ENCODE measurements at regions not wholly inside any gene's neighbourhood (a gene's known extent, or its start where the extent isn't known, plus 50 kb on each side); places are given as distances from the start of the nearest gene placed in this dataset.

DNA sequence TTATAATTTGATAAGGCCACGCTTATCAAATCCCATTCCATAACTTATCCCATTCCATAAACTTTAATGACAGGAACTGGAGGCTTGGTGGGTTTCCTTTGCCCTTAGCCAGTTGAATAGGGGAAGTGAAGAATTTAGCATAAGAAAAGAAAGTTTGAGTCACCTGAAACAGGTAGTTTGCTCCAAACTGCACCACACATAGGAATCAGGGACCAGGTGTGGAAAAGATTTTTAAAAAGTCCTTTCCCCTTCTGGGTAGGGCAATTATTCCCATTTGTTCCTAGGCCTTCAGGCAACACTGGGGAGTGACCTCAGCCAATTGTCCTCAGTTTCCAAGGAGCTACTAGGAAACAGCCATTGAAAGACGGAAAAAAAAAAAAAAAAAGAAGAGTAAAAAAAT is 525.7 kb upstream of the CNTN5 start:
- TF ChIP-seq, protein P1, sequence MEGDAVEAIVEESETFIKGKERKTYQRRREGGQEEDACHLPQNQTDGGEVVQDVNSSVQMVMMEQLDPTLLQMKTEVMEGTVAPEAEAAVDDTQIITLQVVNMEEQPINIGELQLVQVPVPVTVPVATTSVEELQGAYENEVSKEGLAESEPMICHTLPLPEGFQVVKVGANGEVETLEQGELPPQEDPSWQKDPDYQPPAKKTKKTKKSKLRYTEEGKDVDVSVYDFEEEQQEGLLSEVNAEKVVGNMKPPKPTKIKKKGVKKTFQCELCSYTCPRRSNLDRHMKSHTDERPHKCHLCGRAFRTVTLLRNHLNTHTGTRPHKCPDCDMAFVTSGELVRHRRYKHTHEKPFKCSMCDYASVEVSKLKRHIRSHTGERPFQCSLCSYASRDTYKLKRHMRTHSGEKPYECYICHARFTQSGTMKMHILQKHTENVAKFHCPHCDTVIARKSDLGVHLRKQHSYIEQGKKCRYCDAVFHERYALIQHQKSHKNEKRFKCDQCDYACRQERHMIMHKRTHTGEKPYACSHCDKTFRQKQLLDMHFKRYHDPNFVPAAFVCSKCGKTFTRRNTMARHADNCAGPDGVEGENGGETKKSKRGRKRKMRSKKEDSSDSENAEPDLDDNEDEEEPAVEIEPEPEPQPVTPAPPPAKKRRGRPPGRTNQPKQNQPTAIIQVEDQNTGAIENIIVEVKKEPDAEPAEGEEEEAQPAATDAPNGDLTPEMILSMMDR (IDR thresholded peaks at IDR 0.05) = no peak
- TF ChIP-seq POLR2A (IDR thresholded peaks at IDR 0.05) = no peak
